ENCODE measurements at regions not wholly inside any gene's neighbourhood (a gene's known extent, or its start where the extent isn't known, plus 50 kb on each side); places are given as distances from the start of the nearest gene placed in this dataset.

GRCh38 chr7:13098161-13098560, 410.7 kb downstream of the ARL4A start:
- TF ChIP-seq POLR2AphosphoS5 (IDR thresholded peaks at IDR 0.05; ENCODE audit: low read depth, low read length), result no peak
- TF ChIP-seq REST (IDR thresholded peaks at IDR 0.05; ENCODE audit: insufficient read depth in 1 of 2, low read depth in 2 of 2, low read length in 2 of 2), result no peak
- no peak for TF ChIP-seq TAF1 (IDR thresholded peaks at IDR 0.05; ENCODE audit: borderline replicate concordance, insufficient read depth, low read length)
- no peak for TF ChIP-seq SIN3A (IDR thresholded peaks at IDR 0.05; ENCODE audit: borderline replicate concordance, insufficient read depth, low read length)
- TF ChIP-seq FOXP2 (optimal IDR thresholded peaks at IDR 0.05; ENCODE audit: borderline replicate concordance, extremely low read depth, extremely low read length, insufficient read depth), result no peak

- TF ChIP-seq SIN3A (IDR thresholded peaks at IDR 0.05; ENCODE audit: borderline replicate concordance, insufficient read depth, low read length), result no peak
- TF ChIP-seq REST (IDR thresholded peaks at IDR 0.05; ENCODE audit: insufficient read depth in 1 of 2, low read depth in 2 of 2, low read length in 2 of 2), result no peak
- no peak for TF ChIP-seq FOXP2 (optimal IDR thresholded peaks at IDR 0.05; ENCODE audit: borderline replicate concordance, extremely low read depth, extremely low read length, insufficient read depth)
- TF ChIP-seq TAF1 (IDR thresholded peaks at IDR 0.05; ENCODE audit: borderline replicate concordance, insufficient read depth, low read length), result no peak
- TF ChIP-seq POLR2AphosphoS5 (IDR thresholded peaks at IDR 0.05; ENCODE audit: low read depth, low read length), result no peak
Observed at GRCh38 chr7:13099154-13099795, 411.8 kb downstream of the ARL4A start.

GRCh38 chr7:13104128-13104527, 416.7 kb downstream of the ARL4A start:
- no peak for TF ChIP-seq SIN3A (IDR thresholded peaks at IDR 0.05; ENCODE audit: borderline replicate concordance, insufficient read depth, low read length)
- TF ChIP-seq REST (IDR thresholded peaks at IDR 0.05; ENCODE audit: insufficient read depth in 1 of 2, low read depth in 2 of 2, low read length in 2 of 2), result no peak
- TF ChIP-seq POLR2AphosphoS5 (IDR thresholded peaks at IDR 0.05; ENCODE audit: low read depth, low read length), result no peak
- TF ChIP-seq TAF1 (IDR thresholded peaks at IDR 0.05; ENCODE audit: borderline replicate concordance, insufficient read depth, low read length), result no peak
- TF ChIP-seq FOXP2 (optimal IDR thresholded peaks at IDR 0.05; ENCODE audit: borderline replicate concordance, extremely low read depth, extremely low read length, insufficient read depth), result no peak

- TF ChIP-seq TAF1 (IDR thresholded peaks at IDR 0.05; ENCODE audit: borderline replicate concordance, insufficient read depth, low read length) (no peak), FOXP2 (optimal IDR thresholded peaks at IDR 0.05; ENCODE audit: borderline replicate concordance, extremely low read depth, extremely low read length, insufficient read depth) (no peak), POLR2AphosphoS5 (IDR thresholded peaks at IDR 0.05; ENCODE audit: low read depth, low read length) (no peak), SIN3A (IDR thresholded peaks at IDR 0.05; ENCODE audit: borderline replicate concordance, insufficient read depth, low read length) (no peak), REST (IDR thresholded peaks at IDR 0.05; ENCODE audit: insufficient read depth in 1 of 2, low read depth in 2 of 2, low read length in 2 of 2) (no peak)
Observed at GRCh38 chr7:13105209-13105608, 417.8 kb downstream of the ARL4A start.
